WTC11 (cell line): ENCODE measurements at regions not wholly inside any gene's neighbourhood (a gene's known extent, or its start where the extent isn't known, plus 50 kb on each side); places are given as distances from the start of the nearest gene placed in this dataset.

Experiments
- CREB1 ChIP-seq: sonication (generic); formaldehyde crosslinking; IDR thresholded peaks from 2 replicates; pipeline ENCODE4 v1.8.0; 2023; ENCODE audit warnings: mild to moderate bottlenecking, missing genetic modification reagents
- CREM ChIP-seq: sonication (generic); formaldehyde crosslinking; IDR thresholded peaks from 2 replicates; pipeline ENCODE4 v1.8.1; 2022; ENCODE audit warnings: mild to moderate bottlenecking, missing genetic modification reagents, moderate library complexity
- CTCF ChIP-seq: fragments of 200-600 bp; IDR thresholded peaks from 2 replicates; pipeline ENCODE4 v1.8.0; 2022; ENCODE audit warnings: antibody characterized with exemption
- E2F4 ChIP-seq: sonication (generic); formaldehyde crosslinking; IDR thresholded peaks from 2 replicates; pipeline ENCODE4 v1.8.1; 2022; ENCODE audit warnings: low read depth, mild to moderate bottlenecking, moderate library complexity, missing genetic modification reagents, borderline replicate concordance
- ELF4 ChIP-seq: sonication (generic); formaldehyde crosslinking; IDR thresholded peaks from 2 replicates; pipeline ENCODE4 v1.8.1; 2022; ENCODE audit warnings: low read depth, mild to moderate bottlenecking, moderate library complexity, missing genetic modification reagents
- FOXJ3 ChIP-seq: sonication (generic); formaldehyde crosslinking; IDR thresholded peaks from 2 replicates; pipeline ENCODE4 v1.9.0; 2021; ENCODE audit warnings: missing genetic modification reagents, mild to moderate bottlenecking, borderline replicate concordance
- FOXP4 ChIP-seq: sonication (generic); formaldehyde crosslinking; IDR thresholded peaks from 2 replicates; pipeline ENCODE4 v1.8.0; 2022; ENCODE audit warnings: mild to moderate bottlenecking, missing genetic modification reagents
- NR3C1 ChIP-seq: sonication (generic); formaldehyde crosslinking; conservative IDR thresholded peaks from 2 replicates; pipeline ENCODE4 v1.8.1; 2023; ENCODE audit warnings: low read depth, mild to moderate bottlenecking, missing genetic modification reagents
- ZBTB21 ChIP-seq: sonication (generic); formaldehyde crosslinking; IDR thresholded peaks from 2 replicates; pipeline ENCODE4 v1.8.1; 2023; ENCODE audit warnings: mild to moderate bottlenecking, missing genetic modification reagents, borderline replicate concordance
- ZSCAN18 ChIP-seq: fragments of 250-450 bp; sonication (Bioruptor Pico); IDR thresholded peaks from 2 replicates; pipeline ENCODE4 v2.1.2; 2022; ENCODE audit warnings: mild to moderate bottlenecking, moderate library complexity

GRCh38 chr12:58139894-58140293 lies 198.5 kb downstream of the ATP23 start:
- TF ChIP-seq CTCF, result no peak
- no peak for TF ChIP-seq NR3C1 (CRISPR knock-in tag)
- TF ChIP-seq CREB1, result no peak
- no peak for TF ChIP-seq FOXP4 (CRISPR knock-in tag)
- TF ChIP-seq CREM (CRISPR knock-in tag), result no peak
- no peak for TF ChIP-seq FOXJ3
- TF ChIP-seq ELF4 (CRISPR knock-in tag), result no peak
- no peak for TF ChIP-seq ZSCAN18 (CRISPR knock-in tag)
- TF ChIP-seq ZBTB21 (CRISPR knock-in tag), result no peak
- TF ChIP-seq E2F4, result no peak
